Esophagus squamous epithelium (tissue), 5 donors: ENCODE measurements at regions not wholly inside any gene's neighbourhood (a gene's known extent, or its start where the extent isn't known, plus 50 kb on each side); places are given as distances from the start of the nearest gene placed in this dataset.

Source experiments
- DNase-seq: peaks from one replicate; lab custom pipeline; 2025; lab: John Stamatoyannopoulos, UW
- H3K27ac ChIP-seq, 4 donors: fragments of 200-600 bp; sonication (generic); one replicate each; pipeline ENCODE4 v1.5.1; 2016 to 2019; ENCODE audit warnings: mild to moderate bottlenecking in 1 of 4
- H3K27me3 ChIP-seq, 4 donors: fragments of 200-600 bp; sonication (generic); 1 replicate in 3 of 4; 2 replicates in 1 of 4; pipeline versions ENCODE4 v1.5.1 to v1.6.0; 2017 to 2021; ENCODE audit warnings: antibody characterized with exemption in 1 of 4
- H3K36me3 ChIP-seq, 3 donors: fragments of 200-600 bp; sonication (generic); one replicate each; pipeline ENCODE4 v1.5.1; 2016 to 2019
- H3K4me1 ChIP-seq, 3 donors: fragments of 200-600 bp; sonication (generic); one replicate each; pipeline ENCODE4 v1.5.1; 2017 to 2019
- H3K4me3 ChIP-seq, 4 donors: fragments of 200-600 bp; sonication (generic); 1 replicate in 3 of 4; 2 replicates in 1 of 4; pipeline ENCODE4 v1.5.1; 2016 to 2019; ENCODE audit warnings: mild to moderate bottlenecking in 2 of 4, moderate library complexity in 1 of 4
- H3K9me3 ChIP-seq, 3 donors: fragments of 200-600 bp; sonication (generic); one replicate each; pipeline ENCODE4 v1.5.1; 2016 to 2019
- CTCF ChIP-seq, 6 experiments: fragments of 450-650 bp in 4 of 6; fragments of 200-600 bp in 2 of 6; sonication (generic) in 2 of 6; IDR thresholded peaks; one replicate each; pipeline ENCODE4 v1.5.1; 2016 to 2019; ENCODE audit warnings: antibody characterized with exemption in 6 of 6, mild to moderate bottlenecking in 4 of 6, moderate library complexity in 4 of 6
- POLR2A ChIP-seq, 4 donors: fragments of 450-650 bp; IDR thresholded peaks; one replicate each; pipeline ENCODE4 v1.6.1; 2017; ENCODE audit warnings: antibody characterized with exemption in 4 of 4, mild to moderate bottlenecking in 4 of 4, moderate library complexity in 3 of 4
- WGBS, 2 donors: methylation state at CpG; one replicate each; pipeline ENCODE4 v1.1.5; 2018; 5-methylcytosine and 5-hydroxymethylcytosine counted together
- intact Hi-C: fragments of 100-400 bp; cut with DNase I; formaldehyde crosslinking; loops from one replicate; pipeline ENCODE4 v1.15.0; 2022
- donor health status: DM: yes; HTN: yes; CAD: no.

- Histone ChIP-seq H3K27me3 (peaks cover 0 to 14% (median 0%) of the 10 kb centered on the region in 4 donors), H3K36me3 (no peaks in the 10 kb centered on the region), H3K27ac (no peak overlapping the region), H3K4me3 (no peak overlapping the region), H3K9me3 (no peaks in the 10 kb centered on the region), H3K4me1 (peaks cover 15 to 22% (median 16%) of the 10 kb centered on the region in 3 donors)
- 79 to 93% methylated on average over 11 to 12 of the region's 19 CpGs for WGBS, 2 donors
- intact Hi-C loops, result no loop called here
- DNase-seq, result no peak
- no peak for TF ChIP-seq POLR2A (IDR thresholded peaks at IDR 0.05)
- TF ChIP-seq CTCF (IDR thresholded peaks at IDR 0.05), result no peak
Observed at GRCh38 chr11:70569996-70570692, 171.8 kb downstream of the CTTN start.

GRCh38 chr11:70570693-70571395, 172.5 kb downstream of the CTTN start:
- no peak for DNase-seq
- intact Hi-C loops, result no loop called here
- no peak for TF ChIP-seq POLR2A (IDR thresholded peaks at IDR 0.05)
- no peak for TF ChIP-seq CTCF (IDR thresholded peaks at IDR 0.05)
- Histone ChIP-seq H3K36me3 (no peaks in the 10 kb centered on the region), H3K27ac (no peak overlapping the region), H3K4me1 (peaks cover 15 to 22% (median 16%) of the 10 kb centered on the region in 3 donors), H3K4me3 (no peak overlapping the region), H3K27me3 (peaks cover 0 to 11% (median 0%) of the 10 kb centered on the region in 4 donors), H3K9me3 (no peaks in the 10 kb centered on the region)
- 54 to 85% methylated on average over 9 of the region's 11 CpGs for WGBS, 2 donors

GRCh38 chr11:70572974-70573260, 174.6 kb downstream of the CTTN start:
- no peak for DNase-seq
- Histone ChIP-seq H3K4me1 (peaks cover 9 to 14% (median 10%) of the 10 kb centered on the region in 3 donors), H3K9me3 (no peaks in the 10 kb centered on the region), H3K27me3 (no peaks in the 10 kb centered on the region), H3K36me3 (no peaks in the 10 kb centered on the region), H3K4me3 (no peak overlapping the region), H3K27ac (no peak overlapping the region)
- 95% methylated on average over 13 of the region's 18 CpGs for WGBS, 2 donors
- intact Hi-C loops, result no loop called here
- TF ChIP-seq POLR2A (IDR thresholded peaks at IDR 0.05) (no peak), CTCF (IDR thresholded peaks at IDR 0.05) (no peak)

GRCh38 chr11:70573701-70574151, 175.4 kb downstream of the CTTN start:
- peaks cover 2 to 6% (median 5%) of the 10 kb centered on the region in 3 donors for H3K4me1 ChIP-seq
- H3K36me3 ChIP-seq, result no peaks in the 10 kb centered on the region
- TF ChIP-seq POLR2A (IDR thresholded peaks at IDR 0.05), result no peak
- no peak for TF ChIP-seq CTCF (IDR thresholded peaks at IDR 0.05)
- no peak for DNase-seq
- intact Hi-C loops, result no loop called here
- H3K4me3 ChIP-seq, result no peak overlapping the region
- 85 to 100% methylated on average over 3 to 5 of the region's 13 CpGs for WGBS, 2 donors
- no peaks in the 10 kb centered on the region for H3K9me3 ChIP-seq
- H3K27me3 ChIP-seq, result no peaks in the 10 kb centered on the region
- no peak overlapping the region for H3K27ac ChIP-seq

GRCh38 chr11:70574725-70575347, 176.5 kb downstream of the CTTN start:
- H3K4me1 ChIP-seq, result no peaks in the 10 kb centered on the region
- no peaks in the 10 kb centered on the region for H3K36me3 ChIP-seq
- H3K27ac ChIP-seq, result no peak overlapping the region
- no peaks in the 10 kb centered on the region for H3K9me3 ChIP-seq
- no peak overlapping the region for H3K4me3 ChIP-seq
- TF ChIP-seq POLR2A (IDR thresholded peaks at IDR 0.05) (no peak), CTCF (IDR thresholded peaks at IDR 0.05) (no peak)
- WGBS, 2 donors, result 87 to 97% methylated on average over 6 to 8 of the region's 12 CpGs
- no peaks in the 10 kb centered on the region for H3K27me3 ChIP-seq
- intact Hi-C loops, result no loop called here
- DNase-seq, result no peak
